ENCODE measurements at regions not wholly inside any gene's neighbourhood (a gene's known extent, or its start where the extent isn't known, plus 50 kb on each side); places are given as distances from the start of the nearest gene placed in this dataset.

DNA sequence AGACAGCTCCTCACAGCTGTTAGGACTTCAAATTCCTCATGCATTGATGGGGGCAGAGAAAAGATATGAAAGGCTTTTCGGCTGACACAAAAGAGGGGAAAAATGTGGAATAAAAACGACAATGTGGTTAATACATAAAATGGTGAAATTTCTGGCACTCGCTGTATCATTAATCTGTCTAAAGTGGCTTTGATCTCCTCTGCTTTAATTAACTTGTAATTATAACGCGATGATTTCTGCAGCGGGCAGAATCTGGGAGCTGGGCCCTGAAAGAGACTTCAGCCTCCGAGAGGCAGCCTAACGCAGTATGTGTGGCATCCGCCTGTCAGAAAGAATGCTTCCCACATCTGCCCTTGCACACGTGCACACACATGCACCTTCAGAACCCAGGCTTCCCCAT is 144.1 kb upstream of the IGSF21 start:
- no peaks in the 10 kb centered on the region for H3K9me3 Mint-ChIP-seq
- peaks cover 86% of the 10 kb centered on the region for H3K27me3 Mint-ChIP-seq (ENCODE audit: low read depth)
- H3K4me1 Mint-ChIP-seq = no peaks in the 10 kb centered on the region

DNA sequence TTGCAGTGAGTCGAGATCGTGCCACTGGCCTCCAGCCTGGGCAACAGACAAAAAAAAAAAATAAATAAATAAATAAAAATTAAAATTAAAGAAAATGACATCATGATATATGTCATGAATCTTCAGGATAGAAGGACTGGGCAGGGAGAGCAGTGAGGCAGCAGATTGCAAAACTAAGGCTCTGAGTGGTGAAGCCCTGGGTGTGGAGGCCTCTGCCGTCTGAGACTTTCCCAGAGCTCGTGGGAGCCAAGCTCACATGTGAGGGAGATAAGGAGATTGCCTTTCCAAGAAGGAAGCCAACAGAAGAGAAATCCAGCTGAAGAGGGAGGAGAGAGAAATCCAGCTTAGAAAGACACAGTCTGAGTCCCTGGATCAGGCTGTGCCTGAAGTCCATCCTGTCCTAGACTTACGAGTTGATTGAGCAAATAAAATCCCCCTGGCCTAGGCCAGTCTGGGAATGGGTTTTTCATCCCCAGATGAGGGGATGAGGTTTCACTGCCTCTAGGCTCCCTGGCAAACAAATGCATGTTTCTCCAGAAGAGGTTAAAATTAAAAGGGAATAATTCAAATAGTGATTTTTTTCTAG is 142.0 kb upstream of the IGSF21 start:
- Mint-ChIP-seq H3K4me1 (no peaks in the 10 kb centered on the region), H3K4me3 (no peak overlapping the region), H3K27me3 (ENCODE audit: low read depth) (peaks cover 71% of the 10 kb centered on the region), H3K9me3 (no peaks in the 10 kb centered on the region), H3K36me3 (no peaks in the 10 kb centered on the region), H3K27ac (no peak overlapping the region)
- TF ChIP-seq, protein P1, sequence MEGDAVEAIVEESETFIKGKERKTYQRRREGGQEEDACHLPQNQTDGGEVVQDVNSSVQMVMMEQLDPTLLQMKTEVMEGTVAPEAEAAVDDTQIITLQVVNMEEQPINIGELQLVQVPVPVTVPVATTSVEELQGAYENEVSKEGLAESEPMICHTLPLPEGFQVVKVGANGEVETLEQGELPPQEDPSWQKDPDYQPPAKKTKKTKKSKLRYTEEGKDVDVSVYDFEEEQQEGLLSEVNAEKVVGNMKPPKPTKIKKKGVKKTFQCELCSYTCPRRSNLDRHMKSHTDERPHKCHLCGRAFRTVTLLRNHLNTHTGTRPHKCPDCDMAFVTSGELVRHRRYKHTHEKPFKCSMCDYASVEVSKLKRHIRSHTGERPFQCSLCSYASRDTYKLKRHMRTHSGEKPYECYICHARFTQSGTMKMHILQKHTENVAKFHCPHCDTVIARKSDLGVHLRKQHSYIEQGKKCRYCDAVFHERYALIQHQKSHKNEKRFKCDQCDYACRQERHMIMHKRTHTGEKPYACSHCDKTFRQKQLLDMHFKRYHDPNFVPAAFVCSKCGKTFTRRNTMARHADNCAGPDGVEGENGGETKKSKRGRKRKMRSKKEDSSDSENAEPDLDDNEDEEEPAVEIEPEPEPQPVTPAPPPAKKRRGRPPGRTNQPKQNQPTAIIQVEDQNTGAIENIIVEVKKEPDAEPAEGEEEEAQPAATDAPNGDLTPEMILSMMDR (IDR thresholded peaks at IDR 0.05; ENCODE audit: unreplicated experiment) = no peak
- DNase-seq (ENCODE audit: low spot score in 2 of 2, unreplicated experiment in 2 of 2) = no peak

More for the DNA sequence above, 144.1 kb upstream of the IGSF21 start:
- no peak overlapping the region for H3K4me3 Mint-ChIP-seq
- H3K36me3 Mint-ChIP-seq = no peaks in the 10 kb centered on the region
- TF ChIP-seq, protein P1 (IDR thresholded peaks at IDR 0.05; ENCODE audit: unreplicated experiment) = no peak
- DNase-seq (ENCODE audit: low spot score in 2 of 2, unreplicated experiment in 2 of 2) = no peak
- H3K27ac Mint-ChIP-seq = no peak overlapping the region

GRCh38 chr1:17966341-17966740 is 141.3 kb upstream of the IGSF21 start:
- Mint-ChIP-seq H3K27me3 (ENCODE audit: low read depth) (peaks cover 69% of the 10 kb centered on the region), H3K4me1 (no peaks in the 10 kb centered on the region)

DNA sequence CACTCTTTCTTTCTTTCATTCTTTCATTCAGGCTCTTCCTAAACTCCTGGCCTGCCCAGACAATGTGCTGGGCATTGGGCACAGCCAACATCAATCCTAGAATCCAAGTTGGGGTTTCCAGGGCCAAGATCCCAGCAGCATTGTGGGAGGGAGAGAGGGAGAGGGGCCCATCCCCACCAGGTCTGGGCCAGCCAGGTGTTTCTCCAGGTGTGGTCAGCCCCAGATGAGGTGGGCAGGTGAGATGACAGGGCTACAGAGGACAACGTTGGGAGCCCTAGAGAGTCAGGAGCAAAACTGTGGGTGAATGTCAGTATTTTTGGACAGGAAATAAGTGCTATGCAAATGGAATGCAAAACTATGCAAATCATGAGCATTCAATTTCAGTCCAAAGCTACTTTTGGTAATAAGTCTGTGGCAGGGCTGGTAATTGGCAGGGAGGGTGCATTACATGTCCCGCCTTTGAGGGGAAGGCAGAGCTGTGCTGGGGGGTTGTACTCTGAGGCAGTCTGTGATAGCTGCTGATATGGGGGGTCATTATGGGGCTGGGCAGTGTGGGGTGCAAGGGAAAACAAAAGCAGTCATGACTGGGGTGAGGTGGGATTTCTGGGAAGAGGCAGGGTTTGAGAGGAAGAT is 139.9 kb upstream of the IGSF21 start:
- no peaks in the 10 kb centered on the region for H3K36me3 Mint-ChIP-seq

More at GRCh38 chr1:17966341-17966740, 141.3 kb upstream of the IGSF21 start:
- H3K9me3 Mint-ChIP-seq = no peaks in the 10 kb centered on the region
- TF ChIP-seq, protein P1 (IDR thresholded peaks at IDR 0.05; ENCODE audit: unreplicated experiment) = no peak
- H3K4me3 Mint-ChIP-seq = no peak overlapping the region
- H3K36me3 Mint-ChIP-seq = no peaks in the 10 kb centered on the region
- no peak overlapping the region for H3K27ac Mint-ChIP-seq
- no peak for DNase-seq (ENCODE audit: low spot score in 2 of 2, unreplicated experiment in 2 of 2)

DNA sequence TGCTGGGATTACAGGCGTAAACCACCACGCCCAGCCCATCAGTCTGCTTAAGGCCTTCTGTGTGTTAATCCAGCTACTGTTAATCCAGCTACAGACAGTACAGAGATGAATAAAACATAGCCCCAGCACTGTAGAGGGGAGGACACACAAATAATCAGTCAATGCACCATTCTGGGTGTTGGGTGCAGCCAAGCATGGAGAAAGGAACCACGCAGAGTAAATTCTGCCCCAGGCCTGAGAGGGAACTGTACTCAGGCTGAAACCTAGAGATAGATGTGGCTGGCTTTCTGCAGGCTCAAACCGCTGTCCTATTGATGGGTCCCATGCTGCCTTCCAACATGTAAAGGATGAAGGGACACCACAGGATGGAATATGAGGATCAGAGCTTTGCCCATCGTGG is 136.8 kb upstream of the IGSF21 start:
- no peak for DNase-seq (ENCODE audit: low spot score in 2 of 2, unreplicated experiment in 2 of 2)
- H3K4me3 Mint-ChIP-seq = no peak overlapping the region

More for the DNA sequence above, 139.9 kb upstream of the IGSF21 start:
- Mint-ChIP-seq H3K27me3 (ENCODE audit: low read depth) (peaks cover 66% of the 10 kb centered on the region), H3K4me1 (no peaks in the 10 kb centered on the region), H3K4me3 (no peak overlapping the region), H3K27ac (no peak overlapping the region), H3K9me3 (no peaks in the 10 kb centered on the region)
- no peak for DNase-seq (ENCODE audit: low spot score in 2 of 2, unreplicated experiment in 2 of 2)
- TF ChIP-seq, protein P1 (IDR thresholded peaks at IDR 0.05; ENCODE audit: unreplicated experiment) = no peak

More for the DNA sequence above, 136.8 kb upstream of the IGSF21 start:
- H3K4me1 Mint-ChIP-seq = no peaks in the 10 kb centered on the region
- no peak overlapping the region for H3K27ac Mint-ChIP-seq
- no peaks in the 10 kb centered on the region for H3K9me3 Mint-ChIP-seq
- TF ChIP-seq, protein P1 (IDR thresholded peaks at IDR 0.05; ENCODE audit: unreplicated experiment) = no peak
- H3K27me3 Mint-ChIP-seq (ENCODE audit: low read depth) = peaks cover 72% of the 10 kb centered on the region
- H3K36me3 Mint-ChIP-seq = no peaks in the 10 kb centered on the region

Data from mesothelial cell of epicardium (in vitro differentiated cells).